ENCODE measurements at regions not wholly inside any gene's neighbourhood (a gene's known extent, or its start where the extent isn't known, plus 50 kb on each side); places are given as distances from the start of the nearest gene placed in this dataset.

- TF ChIP-seq CTCF (IDR thresholded peaks at IDR 0.05; ENCODE audit: low read length) (no peak), EZH2phosphoT487 (IDR thresholded peaks at IDR 0.05; ENCODE audit: low read length) (no peak), EZH2 (optimal IDR thresholded peaks at IDR 0.05; ENCODE audit: low read depth, low read length) (no peak)
Measured at GRCh38 chr9:81047280-81047679, 642.1 kb downstream of the TLE1 start.
